ENCODE measurements at regions not wholly inside any gene's neighbourhood (a gene's known extent, or its start where the extent isn't known, plus 50 kb on each side); places are given as distances from the start of the nearest gene placed in this dataset.

DNA sequence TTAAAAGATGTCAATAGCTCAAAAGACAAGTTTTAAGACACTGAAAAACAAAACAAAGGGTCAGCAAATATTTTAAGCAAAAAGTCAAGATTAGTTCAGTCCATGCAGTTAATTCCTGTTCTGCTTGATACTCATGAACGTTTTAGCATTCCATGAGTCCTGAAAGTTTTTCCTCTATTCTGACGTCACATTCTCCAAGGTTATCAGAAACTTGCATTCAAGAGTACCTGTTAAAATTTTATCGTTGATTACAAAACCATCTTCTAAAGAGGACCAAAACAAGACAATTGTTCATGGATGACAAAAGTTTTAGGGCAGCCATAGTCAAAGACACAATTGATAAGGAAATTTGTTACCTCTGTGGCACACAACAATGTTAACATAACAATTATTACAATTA lies 52.5 kb upstream of the VOPP1 start:
- no peak for DNase-seq (ENCODE audit: low read depth)

DNA sequence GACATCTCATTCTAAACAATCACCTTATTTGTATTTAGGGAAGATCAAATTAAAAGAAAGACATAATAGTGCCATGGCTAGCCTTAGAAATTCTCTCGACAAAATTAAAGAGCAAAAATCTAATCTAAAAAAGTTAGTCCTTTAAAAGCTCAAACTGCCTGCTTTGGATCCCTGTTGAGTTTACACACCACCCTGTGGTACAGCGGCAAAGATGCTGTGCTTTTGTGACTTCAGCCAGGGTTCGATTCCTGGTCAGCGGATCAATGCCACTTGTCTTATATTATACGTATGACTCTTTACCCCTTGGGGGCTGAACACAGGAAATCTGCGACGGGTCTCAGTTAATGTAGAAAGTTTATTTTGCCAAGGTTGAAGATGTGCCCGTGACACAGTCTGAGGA lies 51.3 kb upstream of the VOPP1 start:
- no peak for DNase-seq (ENCODE audit: low read depth)

DNA sequence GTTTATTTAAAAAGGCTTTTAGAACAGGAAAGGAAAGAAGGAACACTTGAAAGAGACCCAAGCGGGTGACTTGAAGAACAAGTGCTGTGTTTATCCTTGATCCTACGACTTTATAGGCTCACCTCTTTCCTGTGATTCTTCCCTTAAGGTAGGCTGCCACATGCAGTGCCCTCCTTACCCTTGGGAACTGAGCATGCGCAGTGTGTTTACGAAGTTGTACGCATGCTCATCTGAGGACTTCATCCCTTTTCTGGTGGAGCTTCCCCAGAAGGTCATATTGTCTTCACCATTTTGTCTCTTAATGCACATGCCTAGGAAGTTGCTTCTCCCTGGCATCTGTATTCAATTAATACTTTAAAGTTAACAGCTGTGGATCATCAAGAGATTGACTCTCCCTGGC lies 49.9 kb upstream of the VOPP1 start:
- DNase-seq (ENCODE audit: low read depth) = no peak
